NCI-H187 treated with DMSO at 0.1 percent for 48 hours (cell line): ENCODE measurements at regions not wholly inside any gene's neighbourhood (a gene's known extent, or its start where the extent isn't known, plus 50 kb on each side); places are given as distances from the start of the nearest gene placed in this dataset.

Experiments
- DNase-seq: peaks from one replicate; lab custom pipeline; 2025; lab: John Stamatoyannopoulos, UW

DNA sequence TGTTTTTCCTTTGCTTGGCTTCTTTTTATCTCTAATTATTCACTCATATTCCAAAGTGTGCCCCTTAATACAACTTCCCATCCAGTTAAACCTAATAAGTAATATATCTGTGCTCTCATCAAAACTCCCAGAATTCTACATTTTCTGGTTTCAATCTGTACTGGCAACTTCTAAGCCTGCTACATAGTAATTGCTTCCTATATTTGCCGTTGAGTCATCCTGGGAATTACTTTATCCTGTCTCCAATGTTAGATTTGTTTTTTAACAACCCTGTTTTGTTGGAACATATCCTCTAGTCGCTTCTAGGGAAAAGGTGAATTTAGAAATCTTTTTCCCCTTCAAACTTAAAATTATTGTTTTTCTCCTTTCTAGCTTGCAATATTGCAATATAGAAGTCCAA, 620.5 kb upstream of the PKN2 start:
- no peak for DNase-seq

DNA sequence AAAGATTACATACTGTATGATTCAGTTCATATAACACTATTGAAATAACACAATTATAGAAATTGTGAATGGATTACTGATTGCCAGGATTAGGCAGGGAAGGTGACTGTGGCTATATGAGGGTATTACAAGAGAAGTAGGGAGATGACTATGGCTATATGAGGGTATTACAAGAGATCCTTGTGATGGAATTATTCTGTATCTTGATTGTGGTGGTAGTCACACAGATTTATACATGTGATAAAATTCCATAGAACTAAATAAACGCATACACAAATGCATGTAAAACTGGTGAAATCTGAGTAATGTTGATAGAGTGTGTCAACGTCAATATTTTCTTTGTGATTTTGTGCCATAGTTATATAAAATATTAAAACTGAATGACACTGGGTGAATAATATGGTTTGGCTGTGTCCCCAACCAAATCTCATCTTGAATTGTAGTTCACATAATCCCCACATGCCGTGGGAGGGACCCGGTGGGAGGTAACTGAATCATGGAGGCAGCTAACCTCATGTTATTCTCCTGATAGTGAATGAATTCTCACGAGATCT, 615.6 kb upstream of the PKN2 start:
- DNase-seq, result no peak

DNA sequence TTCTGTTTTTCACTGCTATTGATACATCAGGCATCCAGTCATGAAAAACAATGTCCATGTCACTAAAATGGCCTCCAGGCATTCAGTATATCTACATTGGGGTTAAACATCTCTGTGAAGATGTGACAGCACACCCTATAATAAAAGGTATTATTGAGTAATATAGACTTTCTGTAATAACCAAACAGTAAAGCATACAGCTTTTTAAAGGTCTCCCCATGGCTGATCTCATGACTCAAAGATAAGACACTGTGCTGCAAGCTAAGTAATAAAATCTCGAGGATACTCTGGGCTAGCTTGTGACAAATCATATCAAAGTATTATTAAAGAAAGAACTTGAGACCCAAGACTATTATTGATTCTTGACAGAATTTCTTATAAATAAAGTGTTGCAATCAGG, 613.1 kb upstream of the PKN2 start:
- DNase-seq, result no peak

DNA sequence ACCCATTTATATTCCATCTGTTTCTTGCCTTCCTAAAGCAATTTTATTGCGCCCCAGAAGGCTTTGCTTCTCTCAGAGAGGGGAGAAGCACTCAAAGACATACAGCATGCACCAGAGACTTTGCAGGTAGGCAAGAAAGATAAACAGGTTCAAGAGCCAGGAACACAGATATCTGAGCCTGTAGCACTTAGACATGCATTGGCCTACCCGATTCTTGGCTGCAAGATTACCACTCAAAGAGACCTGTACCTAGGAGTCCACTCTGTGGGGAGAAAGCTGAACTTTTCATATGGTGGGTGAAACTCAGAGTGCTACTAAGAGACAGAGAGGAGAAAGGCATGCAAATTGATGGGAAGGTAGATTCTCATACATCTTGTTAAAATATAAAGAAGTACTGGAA, 609.4 kb upstream of the PKN2 start:
- no peak for DNase-seq

DNA sequence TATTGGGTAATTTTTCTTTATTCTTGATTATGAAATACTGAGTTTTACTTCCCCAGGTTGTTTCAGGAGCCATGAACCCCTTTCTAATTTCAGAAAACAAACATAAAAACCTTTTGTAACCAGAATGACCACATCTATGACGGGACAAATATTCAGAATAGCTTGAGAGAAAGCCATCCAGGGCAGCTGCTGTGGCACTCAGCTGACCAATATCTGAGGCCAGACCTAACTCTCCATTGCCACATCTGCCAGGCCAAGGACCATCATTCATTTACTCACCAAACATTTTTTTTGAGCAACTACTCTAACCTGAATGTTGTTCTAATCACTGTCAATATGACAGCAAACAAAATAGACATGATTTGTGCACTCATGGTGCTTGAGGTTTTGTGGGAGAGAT, 608.3 kb upstream of the PKN2 start:
- DNase-seq, result no peak

DNA sequence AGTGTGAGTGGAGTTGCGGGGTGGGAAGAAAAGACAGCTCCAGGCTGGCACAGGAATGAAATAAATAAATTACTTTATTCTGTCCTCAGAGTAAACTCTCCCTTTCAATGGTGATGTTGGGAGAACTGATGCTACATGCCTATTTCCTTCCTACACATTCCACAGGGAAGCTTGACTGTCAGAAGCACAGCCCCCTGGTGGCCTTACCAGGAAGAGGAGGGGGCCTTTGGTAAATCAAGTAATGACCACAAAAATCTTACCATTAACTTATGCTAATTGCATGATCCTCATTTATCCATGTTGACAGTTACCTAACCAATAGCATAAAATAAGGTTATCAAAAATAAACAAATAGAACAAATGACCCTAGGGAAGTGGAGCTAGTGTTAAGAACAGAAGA, 605.0 kb upstream of the PKN2 start:
- DNase-seq, result no peak

DNA sequence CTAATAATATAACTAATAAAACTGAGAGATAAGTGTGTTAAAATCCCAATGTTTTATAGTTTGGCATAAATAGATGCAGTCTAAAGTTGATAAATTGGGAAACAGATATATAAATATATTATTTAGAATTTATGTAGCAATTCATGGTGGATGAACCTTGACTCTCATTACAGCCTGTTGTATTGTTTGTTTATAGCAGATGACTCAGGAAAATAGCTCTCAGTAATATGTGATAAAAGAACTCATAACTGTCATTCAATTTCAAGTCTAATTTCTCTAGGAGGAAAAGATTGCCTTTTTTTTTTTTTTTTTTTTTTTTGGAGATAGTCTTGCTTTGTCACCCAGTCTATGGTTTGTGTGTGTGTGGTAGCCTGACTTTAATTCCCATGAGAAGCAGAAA, 603.2 kb upstream of the PKN2 start:
- no peak for DNase-seq

DNA sequence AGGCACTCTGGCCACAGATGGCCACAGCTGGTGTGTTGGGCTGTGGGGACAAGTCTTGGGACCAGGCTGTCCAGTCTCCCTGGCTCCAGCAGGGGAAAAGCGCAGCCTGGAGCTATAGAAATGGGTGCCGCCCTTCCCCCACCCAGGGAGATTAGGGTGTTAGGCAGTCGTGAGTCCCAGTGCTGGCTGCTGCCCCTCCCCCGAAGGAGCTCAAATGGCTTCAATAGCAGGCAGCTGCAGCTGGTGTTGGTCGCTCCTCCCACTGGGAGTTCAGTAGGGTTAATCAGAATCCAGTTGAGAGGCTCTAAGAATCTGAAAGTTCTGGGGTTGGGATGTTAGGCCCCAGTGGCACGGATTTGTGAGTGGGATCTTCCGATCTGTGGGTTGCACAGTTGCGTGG, 595.6 kb upstream of the PKN2 start:
- no peak for DNase-seq

DNA sequence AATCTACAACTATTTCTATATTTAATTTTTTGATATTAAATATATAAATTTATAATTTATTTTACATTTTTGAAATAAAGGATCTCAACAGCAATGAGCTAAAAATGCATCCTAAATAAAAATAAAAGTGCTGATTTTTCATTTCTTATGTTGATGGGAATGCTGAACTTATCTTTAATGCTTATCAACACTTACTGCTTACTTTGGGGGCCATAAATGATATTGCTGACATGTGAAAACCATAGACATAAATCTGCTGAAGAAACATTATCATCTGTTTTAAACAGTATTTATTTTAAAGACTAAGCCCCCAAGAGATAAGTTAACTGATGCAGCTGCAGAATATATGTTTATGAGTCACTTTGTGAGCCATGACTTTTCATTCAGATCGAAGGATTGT, 594.1 kb upstream of the PKN2 start:
- no peak for DNase-seq

DNA sequence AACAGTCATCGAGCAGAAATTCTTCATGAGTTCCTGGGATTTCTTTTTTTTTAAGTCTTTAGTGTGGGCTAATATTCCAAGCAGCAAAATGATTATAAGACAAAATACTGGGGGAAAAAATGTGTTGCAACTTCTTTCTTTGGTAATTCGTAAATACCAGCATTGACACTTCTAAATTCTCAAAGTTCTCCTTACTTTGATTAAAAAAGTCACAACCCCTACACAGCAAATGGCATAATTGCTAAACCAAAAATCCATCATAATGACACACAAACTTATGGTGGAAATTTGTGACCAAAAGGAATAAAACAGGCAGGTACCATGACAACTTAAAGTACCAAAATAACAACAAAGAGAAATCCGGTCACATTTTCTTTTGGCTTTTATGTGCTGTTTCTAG, 585.2 kb upstream of the PKN2 start:
- no peak for DNase-seq

DNA sequence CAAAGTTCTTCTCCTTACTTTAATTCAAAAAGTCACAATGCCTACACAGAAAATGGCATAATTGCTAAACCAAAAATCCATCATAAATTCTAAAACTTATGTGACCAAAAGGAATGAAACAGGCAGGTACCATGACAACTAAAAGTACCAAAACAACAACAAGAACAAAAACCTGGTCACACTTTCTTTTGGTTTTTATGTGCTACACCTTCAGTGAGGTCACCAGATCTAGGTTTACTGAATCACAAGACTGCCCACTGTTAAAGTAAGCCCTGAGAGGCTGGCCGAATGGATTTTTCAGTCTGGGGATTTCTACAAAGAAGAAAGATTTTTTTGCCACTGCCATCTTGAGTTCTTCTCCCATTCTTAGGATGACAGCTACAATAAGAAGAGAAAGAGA, 583.0 kb upstream of the PKN2 start:
- DNase-seq, result no peak

DNA sequence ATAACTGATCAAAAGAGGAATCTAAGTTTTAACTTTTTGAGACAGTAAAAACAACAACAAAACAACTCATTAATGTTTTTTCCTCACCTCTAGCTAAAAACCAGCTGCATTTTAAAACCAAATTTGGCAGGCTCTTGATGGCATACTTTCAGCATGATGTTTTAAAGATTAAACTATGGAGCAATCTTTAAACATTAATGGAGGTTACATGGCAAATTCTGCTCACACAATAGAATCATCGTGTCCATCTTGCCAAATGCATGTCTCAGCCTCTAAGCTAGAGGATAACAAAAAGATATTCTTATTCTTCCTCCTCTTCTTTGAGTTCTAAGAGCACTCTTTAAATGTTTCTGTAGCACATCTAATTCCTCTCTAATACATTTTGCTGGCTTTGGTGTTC, 579.8 kb upstream of the PKN2 start:
- DNase-seq, result no peak

DNA sequence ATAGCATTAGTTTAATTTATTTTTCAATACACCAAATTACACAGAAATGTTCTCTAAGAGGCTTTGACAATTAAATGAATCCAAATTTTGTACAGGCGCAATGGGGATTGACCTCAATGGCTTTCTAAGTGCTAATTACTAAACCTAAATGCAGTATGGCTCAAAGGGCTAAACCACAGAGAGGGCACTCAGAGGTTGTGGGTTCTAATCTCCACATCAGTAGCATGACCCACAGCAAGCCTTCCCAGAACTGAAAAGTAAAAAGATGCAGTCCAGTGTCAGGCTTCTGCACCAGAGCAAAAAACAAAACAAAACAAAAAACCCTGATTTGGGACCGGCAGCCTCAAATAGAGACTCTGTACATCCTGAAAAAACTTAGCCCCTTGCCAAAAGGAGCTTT, 579.2 kb upstream of the PKN2 start:
- no peak for DNase-seq

DNA sequence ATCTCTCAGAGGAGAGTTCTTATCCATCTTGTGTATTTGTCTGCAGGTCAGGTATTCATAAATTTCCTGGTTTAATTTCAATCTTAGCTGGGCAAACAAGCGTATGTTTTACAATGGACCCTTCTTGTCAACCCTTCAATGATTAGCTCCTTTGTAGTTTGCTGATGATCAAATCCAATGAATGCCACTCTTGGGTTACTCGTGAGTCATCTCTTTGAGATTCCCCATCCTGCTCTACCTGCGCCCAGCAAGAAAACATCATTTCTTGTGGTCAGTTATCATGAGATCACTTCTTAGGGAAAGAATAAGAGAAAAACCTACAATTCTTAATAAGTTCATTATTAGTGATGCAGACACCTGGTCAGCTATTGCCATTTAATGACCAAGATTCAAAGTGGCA, 572.3 kb upstream of the PKN2 start:
- DNase-seq, result no peak

DNA sequence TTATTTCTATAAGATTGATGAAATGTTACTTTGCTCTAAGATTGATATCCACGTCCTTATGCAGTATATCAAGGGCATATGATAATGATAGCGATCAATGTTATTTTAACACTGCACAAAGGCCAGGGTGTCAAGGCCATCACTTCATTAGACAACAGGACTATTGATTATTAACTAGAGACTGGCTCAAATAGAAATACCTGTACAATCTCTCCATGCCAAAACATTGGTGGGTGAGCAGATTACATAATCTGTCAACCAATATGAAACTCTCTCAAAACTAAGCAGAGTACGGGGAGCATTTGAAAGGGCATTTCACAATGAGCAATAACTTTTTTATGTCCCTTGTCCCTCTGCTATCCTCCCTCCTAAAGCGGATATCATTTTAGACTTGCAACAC, 566.5 kb upstream of the PKN2 start:
- no peak for DNase-seq

DNA sequence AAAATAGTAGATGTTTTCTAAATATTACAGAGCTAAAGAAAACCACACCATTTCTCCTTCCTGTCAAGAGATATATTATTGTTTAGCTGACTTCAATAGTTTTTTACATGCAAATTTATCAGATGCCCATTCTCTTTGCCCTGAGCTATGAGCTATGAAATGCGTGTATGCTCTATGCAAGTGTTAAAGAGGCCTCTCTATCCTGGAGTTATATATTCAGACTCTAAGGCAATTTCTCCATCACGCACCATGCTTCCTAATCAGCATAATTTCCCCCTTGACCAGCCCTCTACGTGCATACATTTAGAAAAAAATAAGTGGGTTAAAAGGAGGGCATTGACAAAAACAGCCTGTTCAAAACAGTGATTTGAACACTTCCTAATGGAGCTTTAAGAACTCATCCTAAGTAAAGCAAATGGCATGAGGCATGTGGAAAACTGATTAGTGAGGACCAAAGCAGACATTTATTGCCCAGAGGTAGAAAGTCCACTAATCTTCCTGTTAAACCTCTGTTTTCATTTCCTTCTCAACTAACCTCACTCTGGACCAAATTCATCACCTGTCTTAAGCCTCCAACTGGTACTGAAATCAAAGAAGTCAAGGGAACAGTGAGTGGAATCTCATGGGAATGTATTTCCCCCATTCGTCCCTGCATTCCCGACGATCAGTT, 565.8 kb upstream of the PKN2 start:
- DNase-seq, result no peak

DNA sequence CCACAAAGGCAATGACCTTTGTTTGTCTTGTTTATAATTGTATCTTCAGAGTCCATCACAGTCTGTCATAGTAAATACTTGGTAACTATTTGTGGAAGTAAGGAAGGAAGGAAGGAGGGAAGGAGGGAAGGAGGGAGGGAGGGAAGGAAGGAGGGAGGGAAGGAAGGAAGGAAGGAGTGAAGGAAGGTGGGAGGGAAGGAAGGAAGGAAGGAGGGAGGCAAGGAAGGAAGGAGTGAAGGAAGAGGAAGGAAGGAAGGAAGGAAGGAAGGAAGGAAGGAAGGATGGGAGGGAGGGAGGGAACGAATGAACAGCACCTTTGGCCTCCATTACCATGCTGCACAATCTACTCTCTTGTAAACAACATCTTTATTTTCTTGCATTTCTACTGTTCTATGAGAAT, 559.5 kb upstream of the PKN2 start:
- DNase-seq, result no peak

DNA sequence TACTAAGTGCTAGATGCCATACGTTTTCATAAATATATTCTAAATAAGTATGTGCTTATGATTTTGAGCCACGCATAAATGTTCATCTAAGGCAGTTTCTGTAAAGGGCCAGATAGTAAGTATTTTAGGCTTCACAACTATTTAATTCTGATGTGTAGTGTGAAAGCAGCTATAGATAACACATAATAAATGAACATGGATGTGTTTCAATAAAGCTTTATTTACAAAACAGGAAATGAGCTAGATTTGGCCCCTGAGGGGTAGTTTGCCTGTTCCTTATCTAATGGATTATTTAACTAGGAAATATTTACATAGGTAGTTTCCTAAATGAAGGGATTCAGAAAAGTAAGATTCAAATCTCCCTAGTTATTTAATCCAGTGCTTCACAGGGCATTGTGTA, 557.6 kb upstream of the PKN2 start:
- DNase-seq, result no peak

DNA sequence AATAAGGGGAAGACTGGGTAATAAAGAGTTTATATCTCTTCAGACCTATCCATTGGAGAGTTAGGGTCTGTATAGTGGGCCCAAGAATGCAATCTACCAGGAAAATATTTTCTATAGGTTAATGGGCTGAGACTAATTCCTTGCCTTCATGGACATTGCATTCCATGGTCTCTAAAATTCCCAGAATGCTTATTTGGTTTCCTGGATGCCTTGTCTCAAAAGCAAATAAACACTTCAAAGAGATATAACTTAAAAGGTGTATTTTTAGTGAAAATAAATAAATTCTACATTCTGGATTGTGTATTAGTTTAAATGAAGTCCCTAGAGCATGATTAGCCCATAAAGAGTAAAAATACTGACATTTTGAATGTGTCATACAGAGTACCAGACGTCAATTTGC, 550.1 kb upstream of the PKN2 start:
- no peak for DNase-seq

DNA sequence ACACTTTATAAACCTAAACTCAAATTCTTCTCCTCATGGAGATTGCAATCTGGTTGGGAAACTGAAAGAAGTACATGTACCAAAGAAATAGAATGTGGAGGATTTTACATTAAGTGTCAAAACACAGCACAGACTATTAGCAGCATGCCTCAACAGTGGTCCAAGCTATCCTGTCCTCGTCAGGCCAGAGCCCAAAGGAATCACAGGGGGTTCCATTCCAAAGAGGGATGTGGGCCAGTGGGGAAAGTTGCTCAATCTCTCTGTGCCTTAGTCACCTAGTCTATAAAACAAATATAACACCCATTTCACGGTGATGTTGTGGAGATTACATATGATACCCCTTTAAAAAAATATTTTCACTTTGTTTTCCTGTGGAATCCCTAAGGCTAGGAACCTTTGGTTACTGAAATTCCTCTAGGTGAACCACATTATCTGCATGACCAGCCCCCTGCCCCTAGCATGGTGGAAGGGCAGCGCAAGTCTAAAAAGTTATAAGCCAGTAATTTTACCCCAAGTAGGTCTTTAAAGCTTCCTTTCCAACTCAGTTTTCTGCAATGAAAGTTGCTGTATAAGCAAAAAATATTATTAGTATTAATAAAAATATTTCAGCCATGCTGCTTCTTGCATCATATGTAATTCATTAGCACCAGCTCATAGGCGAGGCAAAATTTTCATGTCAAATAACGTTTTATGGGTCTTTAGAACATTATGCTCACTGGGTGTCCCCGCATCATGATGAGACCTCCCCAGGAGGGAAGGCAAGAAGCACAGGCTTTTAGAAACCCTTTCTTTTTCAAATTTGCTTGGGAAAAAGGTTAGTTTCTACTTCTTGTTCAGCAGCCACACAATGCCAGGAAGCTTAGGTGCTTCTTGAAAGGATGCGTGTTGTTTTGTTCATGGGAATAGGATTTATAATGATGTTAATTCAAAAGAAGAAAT, 548.8 kb upstream of the PKN2 start:
- DNase-seq, result no peak

DNA sequence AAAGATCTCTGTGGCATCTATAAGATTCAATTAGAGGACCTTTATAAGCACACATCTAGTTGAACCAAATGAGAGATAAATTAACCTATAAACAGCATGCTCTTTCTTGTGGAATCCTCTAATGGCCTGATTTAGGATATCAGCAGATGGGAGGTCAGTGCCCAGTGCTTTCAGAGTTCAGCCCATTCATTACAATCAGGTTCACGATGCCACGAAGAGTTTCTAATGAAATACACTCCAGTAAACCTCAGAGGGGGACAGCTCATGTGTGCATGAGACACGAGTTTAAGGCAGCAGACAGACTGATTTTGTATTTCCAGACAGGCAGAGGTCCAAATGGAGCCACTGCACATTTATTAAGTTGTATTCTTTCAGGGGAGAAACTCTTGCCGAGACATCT, 544.4 kb upstream of the PKN2 start:
- DNase-seq, result no peak

DNA sequence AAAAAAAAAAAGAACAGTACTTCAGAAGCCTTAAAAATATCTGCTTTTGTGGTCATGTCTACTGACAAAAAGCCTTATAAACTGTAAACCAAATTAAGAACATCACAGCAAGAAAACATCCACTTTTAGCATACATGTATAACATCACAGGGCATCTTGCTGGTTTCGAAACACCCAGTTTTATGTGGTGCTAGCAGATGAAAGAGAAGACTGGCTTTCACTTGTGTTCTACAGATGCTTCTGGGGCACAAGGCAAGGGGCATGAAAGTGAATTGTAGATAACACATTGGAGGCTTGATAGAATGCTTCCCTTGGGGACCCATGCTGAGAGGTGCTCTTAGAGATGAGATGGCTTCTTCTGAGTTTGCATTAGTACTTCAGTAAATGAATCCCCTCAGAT, 543.7 kb upstream of the PKN2 start:
- DNase-seq, result no peak

DNA sequence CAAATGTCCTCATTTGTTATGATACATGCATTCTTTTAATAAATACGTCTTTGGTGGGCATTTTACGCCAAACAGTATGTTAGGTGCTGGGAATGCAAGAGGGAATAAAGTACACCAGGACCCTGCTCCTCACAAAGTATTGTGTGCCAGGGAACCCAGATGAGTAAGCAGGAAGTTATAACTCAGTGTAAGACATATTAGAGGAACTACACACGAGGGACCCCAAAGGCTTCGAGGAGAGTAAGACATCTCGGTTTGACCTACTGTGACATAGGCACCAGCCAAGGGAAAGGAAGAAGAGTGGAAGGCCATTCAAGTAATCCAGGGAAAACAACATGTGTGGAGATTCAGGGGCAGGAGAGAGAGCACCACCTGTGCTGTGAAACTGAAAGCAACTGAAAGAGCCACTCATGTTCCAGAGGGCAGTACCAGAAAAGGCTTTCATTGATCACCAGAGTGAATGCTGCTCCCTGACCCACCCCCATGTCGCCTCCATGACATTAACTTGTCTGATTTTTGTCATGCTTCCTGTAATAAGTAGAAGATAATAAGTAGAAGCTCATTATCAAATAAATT, 542.5 kb upstream of the PKN2 start:
- DNase-seq, result no peak
